H9 (cell line): ENCODE measurements at regions not wholly inside any gene's neighbourhood (a gene's known extent, or its start where the extent isn't known, plus 50 kb on each side); places are given as distances from the start of the nearest gene placed in this dataset.

ENCODE experiments used
- DNase-seq: peaks from one replicate; pipeline ENCODE4 v3.0.0-alpha.2; 2017
- H2AFZ ChIP-seq: one replicate; pipeline ENCODE4 v1.6.1; 2013; ENCODE audit warnings: mild to moderate bottlenecking, low read length, control low read depth, moderate library complexity
- H2AK5ac ChIP-seq: 2 replicates; pipeline ENCODE4 v1.6.1; 2013; ENCODE audit warnings: low read length, control low read depth, mixed read lengths; ENCODE audit not compliant: insufficient read length
- H2BK120ac ChIP-seq: one replicate; pipeline ENCODE4 v1.6.1; 2013; ENCODE audit warnings: low read depth, mild to moderate bottlenecking, low read length, control low read depth, inconsistent platforms; ENCODE audit not compliant: poor library complexity, severe bottlenecking
- H2BK12ac ChIP-seq: 2 replicates; pipeline ENCODE4 v1.6.1; 2013; ENCODE audit warnings: low read length, control low read depth, mixed read lengths, low read depth; ENCODE audit not compliant: insufficient read length
- H2BK15ac ChIP-seq: 2 replicates; pipeline ENCODE4 v1.6.1; 2013; ENCODE audit warnings: low read depth, low read length, control low read depth
- H2BK20ac ChIP-seq: one replicate; pipeline ENCODE4 v1.6.1; 2013; ENCODE audit warnings: low read depth, mild to moderate bottlenecking, low read length, control low read depth, inconsistent platforms; ENCODE audit not compliant: poor library complexity, severe bottlenecking
- H2BK5ac ChIP-seq: 2 replicates; pipeline ENCODE4 v1.6.1; 2013; ENCODE audit warnings: low read length, control low read depth, mixed read lengths; ENCODE audit not compliant: insufficient read length
- H3K14ac ChIP-seq: 2 replicates; pipeline ENCODE4 v1.6.1; 2013; ENCODE audit warnings: low read length, control low read depth; ENCODE audit not compliant: insufficient read depth
- H3K18ac ChIP-seq: 2 replicates; pipeline ENCODE4 v1.6.1; 2013; ENCODE audit warnings: low read depth, mild to moderate bottlenecking, mixed read lengths, low read length, control low read depth; ENCODE audit not compliant: insufficient read length
- H3K23ac ChIP-seq: 2 replicates; pipeline ENCODE4 v1.6.1; 2013; ENCODE audit warnings: low read length, control low read depth, mixed read lengths, low read depth; ENCODE audit not compliant: insufficient read length
- H3K23me2 ChIP-seq: 2 replicates; pipeline ENCODE4 v1.6.1; 2013; ENCODE audit warnings: low read depth, mild to moderate bottlenecking, mixed read lengths, low read length, control low read depth; ENCODE audit not compliant: insufficient read length, poor library complexity, severe bottlenecking
- H3K27ac ChIP-seq: 2 replicates; pipeline ENCODE4 v1.5.1; 2013; ENCODE audit warnings: low read length, control low read depth, mixed read lengths, low read depth; ENCODE audit not compliant: insufficient read length
- H3K27me3 ChIP-seq: 2 replicates; pipeline ENCODE4 v1.6.1; 2013; ENCODE audit warnings: low read length, control low read depth, inconsistent platforms; ENCODE audit not compliant: insufficient read depth
- H3K4ac ChIP-seq: 2 replicates; pipeline ENCODE4 v1.6.1; 2013; ENCODE audit warnings: low read depth, mild to moderate bottlenecking, control low read depth, inconsistent platforms, low read length, moderate library complexity
- H3K4me1 ChIP-seq: 2 replicates; pipeline ENCODE4 v1.6.1; 2013; ENCODE audit warnings: low read length, control low read depth, inconsistent platforms; ENCODE audit not compliant: insufficient read depth
- H3K4me2 ChIP-seq: 2 replicates; pipeline ENCODE4 v1.6.1; 2013; ENCODE audit warnings: low read length, control low read depth, mixed read lengths; ENCODE audit not compliant: insufficient read length, insufficient read depth
- H3K56ac ChIP-seq: 2 replicates; pipeline ENCODE4 v1.6.1; 2013; ENCODE audit warnings: low read depth, mild to moderate bottlenecking, mixed read lengths, low read length, control low read depth; ENCODE audit not compliant: insufficient read length
- H3K79me1 ChIP-seq: 2 replicates; pipeline ENCODE4 v1.6.1; 2013; ENCODE audit warnings: low read depth, mild to moderate bottlenecking, moderate library complexity, low read length, control low read depth, inconsistent platforms; ENCODE audit not compliant: insufficient read depth, poor library complexity, severe bottlenecking
- H3K79me2 ChIP-seq: 2 replicates; pipeline ENCODE4 v1.6.1; 2013; ENCODE audit warnings: low read length, control low read depth, inconsistent platforms; ENCODE audit not compliant: insufficient read depth
- H3K9ac ChIP-seq: 2 replicates; pipeline ENCODE4 v1.6.1; 2013; ENCODE audit warnings: low read length, control low read depth, mixed read lengths; ENCODE audit not compliant: insufficient read length; ENCODE audit errors: extremely low read depth
- H3K9me3 ChIP-seq: one replicate; pipeline ENCODE4 v1.6.1; 2013; ENCODE audit warnings: low read depth, low read length, inconsistent platforms; ENCODE audit not compliant: control insufficient read depth
- H3T11ph ChIP-seq: one replicate; pipeline ENCODE4 v1.6.1; 2013; ENCODE audit warnings: mild to moderate bottlenecking, low read length, control low read depth, inconsistent platforms
- H4K20me1 ChIP-seq: one replicate; pipeline ENCODE4 v1.6.1; 2013; ENCODE audit not compliant: control insufficient read depth, insufficient read length, insufficient read depth
- H4K5ac ChIP-seq: 2 replicates; pipeline ENCODE4 v1.6.1; 2013; ENCODE audit warnings: low read depth, mild to moderate bottlenecking, mixed read lengths, low read length, control low read depth; ENCODE audit not compliant: insufficient read length
- H4K8ac ChIP-seq: replicated peaks from 2 replicates; pipeline ENCODE4 v1.6.1; 2013; ENCODE audit warnings: low read length, control low read depth, mixed read lengths, low read depth; ENCODE audit not compliant: insufficient read length
- H4K91ac ChIP-seq: 2 replicates; pipeline ENCODE4 v1.6.1; 2013; ENCODE audit warnings: low read depth, mild to moderate bottlenecking, moderate library complexity, mixed read lengths, low read length, control low read depth; ENCODE audit not compliant: insufficient read length
- H3K27ac Mint-ChIP-seq, 3 experiments: 2 replicates in 2 of 3; 3 replicates in 1 of 3; pipeline ENCODE4 v1.8.0; 2020 to 2021; ENCODE audit warnings: mixed read lengths in 3 of 3, mild to moderate bottlenecking in 1 of 3, moderate library complexity in 1 of 3
- H3K27me3 Mint-ChIP-seq: 2 replicates; pipeline ENCODE4 v1.8.0; 2021; ENCODE audit warnings: low read depth, mild to moderate bottlenecking, moderate library complexity, mixed read lengths
- H3K36me3 Mint-ChIP-seq, 3 experiments: 2 replicates in 2 of 3; 3 replicates in 1 of 3; pipeline ENCODE4 v1.8.0; 2020 to 2021; ENCODE audit warnings: low read depth in 3 of 3, mixed read lengths in 3 of 3; ENCODE audit not compliant: insufficient read depth in 1 of 3
- H3K4me1 Mint-ChIP-seq, 2 experiments: 2 replicates each; pipeline ENCODE4 v1.8.0; 2020; ENCODE audit warnings: mixed read lengths in 2 of 2
- H3K4me3 Mint-ChIP-seq, 2 experiments: 2 replicates in 1 of 2; 3 replicates in 1 of 2; pipeline ENCODE4 v1.8.0; 2020 to 2021; ENCODE audit warnings: mild to moderate bottlenecking in 2 of 2, mixed read lengths in 2 of 2, moderate library complexity in 1 of 2
- H3K9me3 Mint-ChIP-seq, 2 experiments: 2 replicates in 1 of 2; 3 replicates in 1 of 2; pipeline ENCODE4 v1.8.0; 2020; ENCODE audit warnings: mild to moderate bottlenecking in 2 of 2, mixed read lengths in 2 of 2, moderate library complexity in 1 of 2
- CTCF ChIP-seq: fragments of 200-600 bp; sonication (generic); conservative IDR thresholded peaks from 3 replicates; pipeline ENCODE4 v1.8.0; 2021; ENCODE audit warnings: antibody characterized with exemption, mild to moderate bottlenecking
- WGBS: extraction: QIAGEN DNeasy Blood & Tissue Kit; methylation state at CpG from one replicate; pipeline ENCODE4 v1.1.7; 2013; ENCODE audit warnings: missing lambda C conversion rate, low lambda C conversion rate, mixed read lengths; ENCODE audit not compliant: insufficient read length; ENCODE audit errors: extremely low coverage; 5-methylcytosine and 5-hydroxymethylcytosine counted together

- H2BK120ac ChIP-seq = no peak overlapping the region
- Mint-ChIP-seq H3K36me3 (no peaks in the 10 kb centered on the region), H3K4me1 (0 out of 4 replicates have a peak, but pooled peaks cover 0 to 5% of the 10 kb centered on the region in 2 experiments), H3K4me3 (no peak overlapping the region), H3K27ac (no peak overlapping the region), H3K9me3 (no peaks in the 10 kb centered on the region), H3K27me3 (no peaks in the 10 kb centered on the region; the same call in 1 of the 2 replicates)
- H3K27ac ChIP-seq = no peak overlapping the region
- no peak overlapping the region for H2BK12ac ChIP-seq
- H2BK5ac ChIP-seq = no peak overlapping the region
- H4K8ac ChIP-seq = no peak overlapping the region
- H3K18ac ChIP-seq = no peak overlapping the region
- no peak overlapping the region for H3K9ac ChIP-seq
- H3K9me3 ChIP-seq = no peaks in the 10 kb centered on the region
- no peak for DNase-seq
- H3K79me2 ChIP-seq = no peaks in the 10 kb centered on the region
- no peak overlapping the region for H3K23ac ChIP-seq
- no peak overlapping the region for H3T11ph ChIP-seq
- H3K14ac ChIP-seq = no peak overlapping the region
- H3K23me2 ChIP-seq = no peaks in the 10 kb centered on the region
- no peaks in the 10 kb centered on the region for H4K20me1 ChIP-seq
- no CpG with 5 or more reads among the region's 3 CpGs for WGBS
- H3K27me3 ChIP-seq = no peaks in the 10 kb centered on the region
- no peak overlapping the region for H4K91ac ChIP-seq
- no peaks in the 10 kb centered on the region for H3K79me1 ChIP-seq
- H3K4me2 ChIP-seq = no peak overlapping the region
- H2AFZ ChIP-seq = no peak overlapping the region
- H3K4me1 ChIP-seq = no peaks in the 10 kb centered on the region
- H2BK15ac ChIP-seq = no peak overlapping the region
- no peak overlapping the region for H3K56ac ChIP-seq
- no peak overlapping the region for H3K4ac ChIP-seq
- TF ChIP-seq CTCF = no peak
- no peak overlapping the region for H4K5ac ChIP-seq
- H2AK5ac ChIP-seq = no peak overlapping the region
- no peak overlapping the region for H2BK20ac ChIP-seq
Measured at GRCh38 chr4:111274060-111274459, 651.2 kb upstream of the PITX2 start.
